ENCODE measurements at regions not wholly inside any gene's neighbourhood (a gene's known extent, or its start where the extent isn't known, plus 50 kb on each side); places are given as distances from the start of the nearest gene placed in this dataset.
"Not testable (repeated sequence)": the region's sequence is repeated elsewhere in the genome, so short reads cannot be mapped to it uniquely, and the experiment has no call there.

GRCh38 chr21:15453261-15453660 lies 276.5 kb upstream of the USP25 start:
- in situ Hi-C loops (cut with HindIII; ENCODE audit: low sequenced_read_pairs), result no loop called here

- in situ Hi-C loops (cut with HindIII; ENCODE audit: low sequenced_read_pairs), result not testable (repeated sequence)
Observed at GRCh38 chr21:15453785-15454184, 276.0 kb upstream of the USP25 start.

GRCh38 chr21:15454931-15455330 lies 274.9 kb upstream of the USP25 start:
- in situ Hi-C loops (cut with HindIII; ENCODE audit: low sequenced_read_pairs), result not testable (repeated sequence)

- in situ Hi-C loops (cut with HindIII; ENCODE audit: low sequenced_read_pairs), result no loop called here
Observed at GRCh38 chr21:15455819-15456462, 273.8 kb upstream of the USP25 start.

GRCh38 chr21:15457965-15458364 lies 271.8 kb upstream of the USP25 start:
- in situ Hi-C loops (cut with HindIII; ENCODE audit: low sequenced_read_pairs), result no loop called here

- in situ Hi-C loops (cut with HindIII; ENCODE audit: low sequenced_read_pairs), result loop anchor here (10.0 kb wide), 1 partner anchor 1027 kb away; no protein-coding TSS in a partner anchor
Observed at GRCh38 chr21:15462092-15462491, 267.7 kb upstream of the USP25 start.

GRCh38 chr21:15466329-15466728 lies 263.5 kb upstream of the USP25 start:
- in situ Hi-C loops (cut with HindIII; ENCODE audit: low sequenced_read_pairs), result loop anchor here (10.0 kb wide), 1 partner anchor 1032 kb away; no protein-coding TSS in a partner anchor

- in situ Hi-C loops (cut with HindIII; ENCODE audit: low sequenced_read_pairs), result loop anchor here (10.0 kb wide), 1 partner anchor 1034 kb away; no protein-coding TSS in a partner anchor
Observed at GRCh38 chr21:15468368-15468767, 261.4 kb upstream of the USP25 start.

GRCh38 chr21:15472108-15473040 lies 257.4 kb upstream of the USP25 start:
- in situ Hi-C loops (cut with HindIII; ENCODE audit: low sequenced_read_pairs), result no loop called here

- in situ Hi-C loops (cut with HindIII; ENCODE audit: low sequenced_read_pairs), result not testable (repeated sequence)
Observed at GRCh38 chr21:15477773-15478172, 252.0 kb upstream of the USP25 start.

- in situ Hi-C loops (cut with HindIII; ENCODE audit: low sequenced_read_pairs), result no loop called here
Observed at GRCh38 chr21:15480160-15480559, 249.6 kb upstream of the USP25 start.

- in situ Hi-C loops (cut with HindIII; ENCODE audit: low sequenced_read_pairs), result no loop called here
Observed at GRCh38 chr21:15483138-15483780, 246.5 kb upstream of the USP25 start.

GRCh38 chr21:15486460-15487195 lies 243.2 kb upstream of the USP25 start:
- in situ Hi-C loops (cut with HindIII; ENCODE audit: low sequenced_read_pairs), result loop anchor here (5.0 kb wide), 1 partner anchor 624 kb away; no protein-coding TSS in a partner anchor

- in situ Hi-C loops (cut with HindIII; ENCODE audit: low sequenced_read_pairs), result loop anchor here (5.0 kb wide), 1 partner anchor 625 kb away; no protein-coding TSS in a partner anchor
Observed at GRCh38 chr21:15487196-15487550, 242.6 kb upstream of the USP25 start.

GRCh38 chr21:15491100-15491499 lies 238.7 kb upstream of the USP25 start:
- in situ Hi-C loops (cut with HindIII; ENCODE audit: low sequenced_read_pairs), result no loop called here

GRCh38 chr21:15493646-15494045 lies 236.1 kb upstream of the USP25 start:
- in situ Hi-C loops (cut with HindIII; ENCODE audit: low sequenced_read_pairs), result no loop called here

- in situ Hi-C loops (cut with HindIII; ENCODE audit: low sequenced_read_pairs), result no loop called here
Observed at GRCh38 chr21:15494481-15494880, 235.3 kb upstream of the USP25 start.

- in situ Hi-C loops (cut with HindIII; ENCODE audit: low sequenced_read_pairs), result no loop called here
Observed at GRCh38 chr21:15495965-15496364, 233.8 kb upstream of the USP25 start.

- in situ Hi-C loops (cut with HindIII; ENCODE audit: low sequenced_read_pairs), result no loop called here
Observed at GRCh38 chr21:15496911-15497310, 232.9 kb upstream of the USP25 start.

GRCh38 chr21:15498455-15498854 lies 231.3 kb upstream of the USP25 start:
- in situ Hi-C loops (cut with HindIII; ENCODE audit: low sequenced_read_pairs), result no loop called here

GRCh38 chr21:15506086-15506485 lies 223.7 kb upstream of the USP25 start:
- in situ Hi-C loops (cut with HindIII; ENCODE audit: low sequenced_read_pairs), result no loop called here
